ENCODE measurements at regions not wholly inside any gene's neighbourhood (a gene's known extent, or its start where the extent isn't known, plus 50 kb on each side); places are given as distances from the start of the nearest gene placed in this dataset.

GRCh38 chrX:1935805-1936204 is 320.9 kb downstream of the ASMT start:
- Histone ChIP-seq H3K27me3 (ENCODE audit: control insufficient read depth, insufficient read depth, low read length) (no peaks in the 10 kb centered on the region), H3K4me3 (ENCODE audit: low read length) (no peak overlapping the region), H3K27ac (ENCODE audit: low read length) (no peak overlapping the region), H3K9me3 (replicated peaks; ENCODE audit: control insufficient read depth, low read depth, low read length) (no peaks in the 10 kb centered on the region), H3K36me3 (ENCODE audit: control insufficient read depth, insufficient read depth, low read length) (no peaks in the 10 kb centered on the region), H3K4me1 (ENCODE audit: control insufficient read depth, insufficient read depth, low read length) (no peaks in the 10 kb centered on the region)
- DNase-seq: no peak
- no CpG with 5 or more reads among the region's 4 CpGs for WGBS (ENCODE audit: insufficient coverage)

- H3K27me3 ChIP-seq (ENCODE audit: control insufficient read depth, insufficient read depth, low read length): no peaks in the 10 kb centered on the region
- no peak for DNase-seq
These were observed 323.3 kb downstream of the ASMT start for GRCh38 chrX:1938190-1938589.

GRCh38 chrX:1941321-1941720 is 326.5 kb downstream of the ASMT start:
- Histone ChIP-seq H3K4me1 (ENCODE audit: control insufficient read depth, insufficient read depth, low read length) (no peaks in the 10 kb centered on the region), H3K4me3 (ENCODE audit: low read length) (no peak overlapping the region), H3K27ac (ENCODE audit: low read length) (no peak overlapping the region), H3K27me3 (ENCODE audit: control insufficient read depth, insufficient read depth, low read length) (no peaks in the 10 kb centered on the region), H3K9me3 (replicated peaks; ENCODE audit: control insufficient read depth, low read depth, low read length) (no peaks in the 10 kb centered on the region), H3K36me3 (ENCODE audit: control insufficient read depth, insufficient read depth, low read length) (no peaks in the 10 kb centered on the region)
- no peak for DNase-seq
- WGBS (ENCODE audit: insufficient coverage): 58% methylated on average over 2 of the region's 6 CpGs

More at GRCh38 chrX:1938190-1938589, 323.3 kb downstream of the ASMT start:
- 100% methylated on average over 2 of the region's 6 CpGs for WGBS (ENCODE audit: insufficient coverage)
- no peaks in the 10 kb centered on the region for H3K36me3 ChIP-seq (ENCODE audit: control insufficient read depth, insufficient read depth, low read length)
- no peak overlapping the region for H3K27ac ChIP-seq (ENCODE audit: low read length)
- H3K4me3 ChIP-seq (ENCODE audit: low read length): no peak overlapping the region
- H3K9me3 ChIP-seq (replicated peaks; ENCODE audit: control insufficient read depth, low read depth, low read length): no peaks in the 10 kb centered on the region
- H3K4me1 ChIP-seq (ENCODE audit: control insufficient read depth, insufficient read depth, low read length): no peaks in the 10 kb centered on the region

GRCh38 chrX:1945879-1946278 is 331.0 kb downstream of the ASMT start:
- 87% methylated on average over 2 of the region's 10 CpGs for WGBS (ENCODE audit: insufficient coverage)

GRCh38 chrX:1946974-1947373 is 332.1 kb downstream of the ASMT start:
- H3K4me1 ChIP-seq (ENCODE audit: control insufficient read depth, insufficient read depth, low read length): no peaks in the 10 kb centered on the region
- no peak for DNase-seq
- WGBS (ENCODE audit: insufficient coverage): 67% methylated on average over 3 of the region's 9 CpGs
- H3K9me3 ChIP-seq (replicated peaks; ENCODE audit: control insufficient read depth, low read depth, low read length): no peaks in the 10 kb centered on the region
- H3K27me3 ChIP-seq (ENCODE audit: control insufficient read depth, insufficient read depth, low read length): no peaks in the 10 kb centered on the region
- no peak overlapping the region for H3K4me3 ChIP-seq (ENCODE audit: low read length)
- H3K27ac ChIP-seq (ENCODE audit: low read length): no peak overlapping the region
- no peaks in the 10 kb centered on the region for H3K36me3 ChIP-seq (ENCODE audit: control insufficient read depth, insufficient read depth, low read length)

More at GRCh38 chrX:1945879-1946278, 331.0 kb downstream of the ASMT start:
- Histone ChIP-seq H3K36me3 (ENCODE audit: control insufficient read depth, insufficient read depth, low read length) (no peaks in the 10 kb centered on the region), H3K27me3 (ENCODE audit: control insufficient read depth, insufficient read depth, low read length) (no peaks in the 10 kb centered on the region), H3K4me1 (ENCODE audit: control insufficient read depth, insufficient read depth, low read length) (no peaks in the 10 kb centered on the region), H3K4me3 (ENCODE audit: low read length) (no peak overlapping the region), H3K27ac (ENCODE audit: low read length) (no peak overlapping the region), H3K9me3 (replicated peaks; ENCODE audit: control insufficient read depth, low read depth, low read length) (no peaks in the 10 kb centered on the region)
- DNase-seq: no peak

All from muscle of leg (tissue), 3 donors.